ENCODE measurements at regions not wholly inside any gene's neighbourhood (a gene's known extent, or its start where the extent isn't known, plus 50 kb on each side); places are given as distances from the start of the nearest gene placed in this dataset.

- no peak for ATAC-seq
- 73% methylated on average over 21 of the region's 21 CpGs for WGBS (ENCODE audit: insufficient coverage)
- intact Hi-C loops (cut with micrococcal nuclease) = no loop called here
These were observed 258.6 kb upstream of the TCERG1L start for GRCh38 chr10:131569851-131570715.

DNA sequence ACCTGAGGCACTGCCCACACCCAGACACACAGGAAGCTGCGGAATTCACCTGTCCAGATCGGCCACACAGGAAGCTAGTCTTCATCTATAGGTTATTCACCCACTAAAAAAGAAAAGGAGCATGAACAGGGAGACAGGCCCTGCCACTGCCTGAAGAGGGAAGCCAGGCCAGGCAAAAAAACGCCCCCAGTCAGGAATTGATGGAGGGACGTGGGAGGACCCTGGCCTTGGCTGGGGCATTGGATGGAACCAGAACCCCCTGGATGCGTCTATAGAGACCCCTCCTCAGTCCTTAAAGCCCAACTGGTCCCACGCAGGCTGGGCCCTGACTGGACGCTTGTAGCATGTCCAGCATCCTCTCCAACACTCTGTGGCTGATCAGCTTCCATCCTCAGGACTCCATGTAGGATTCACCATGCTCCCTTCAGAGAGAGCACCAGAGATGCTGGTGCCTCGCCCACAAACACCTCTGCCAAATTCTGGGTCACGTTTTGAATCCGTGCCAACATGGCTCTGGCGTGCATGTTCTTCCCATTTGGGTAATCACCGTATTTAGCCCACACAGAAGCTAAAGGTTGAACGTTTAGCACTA, 259.3 kb upstream of the TCERG1L start:
- no peaks in the 10 kb centered on the region for H3K4me1 Mint-ChIP-seq
- ATAC-seq = no peak
- no peaks in the 10 kb centered on the region for H3K36me3 ChIP-seq (ENCODE audit: control insufficient read depth, insufficient read depth, low read length)
- H3K9me3 ChIP-seq (ENCODE audit: control insufficient read depth, insufficient read depth, low read length) = no peaks in the 10 kb centered on the region
- no peaks in the 10 kb centered on the region for H3K4me1 ChIP-seq (ENCODE audit: control insufficient read depth, insufficient read depth, low read length)
- DNase-seq = no peak
- intact Hi-C loops (cut with micrococcal nuclease) = no loop called here
- no peaks in the 10 kb centered on the region for H3K36me3 Mint-ChIP-seq
- H3K9me3 Mint-ChIP-seq = no peaks in the 10 kb centered on the region
- no peak overlapping the region for H3K4me3 Mint-ChIP-seq
- no peak for TF ChIP-seq CTCF (IDR thresholded peaks at IDR 0.05)
- no peak overlapping the region for H3K27ac ChIP-seq (ENCODE audit: low read length)
- H3K4me3 ChIP-seq (ENCODE audit: low read length) = no peak overlapping the region
- 79% methylated on average over 13 of the region's 13 CpGs for WGBS (ENCODE audit: insufficient coverage)
- no peak overlapping the region for H3K27ac Mint-ChIP-seq
- H3K27me3 ChIP-seq (ENCODE audit: control insufficient read depth, insufficient read depth, low read length) = no peaks in the 10 kb centered on the region
- H3K27me3 Mint-ChIP-seq (ENCODE audit: low read depth in 2 of 2) = peaks cover 0 to 3% of the 10 kb centered on the region in 2 donors

More at GRCh38 chr10:131569851-131570715, 258.6 kb upstream of the TCERG1L start:
- H3K9me3 Mint-ChIP-seq = peaks cover 0 to under 1% of the 10 kb centered on the region in 2 donors
- peaks cover under 1% of the 10 kb centered on the region for H3K36me3 Mint-ChIP-seq
- Histone ChIP-seq H3K4me1 (ENCODE audit: control insufficient read depth, insufficient read depth, low read length) (no peaks in the 10 kb centered on the region), H3K36me3 (ENCODE audit: control insufficient read depth, insufficient read depth, low read length) (no peaks in the 10 kb centered on the region), H3K27me3 (ENCODE audit: control insufficient read depth, insufficient read depth, low read length) (no peaks in the 10 kb centered on the region), H3K9me3 (ENCODE audit: control insufficient read depth, insufficient read depth, low read length) (no peaks in the 10 kb centered on the region), H3K4me3 (ENCODE audit: low read length) (no peak overlapping the region), H3K27ac (ENCODE audit: low read length) (no peak overlapping the region)
- H3K27me3 Mint-ChIP-seq (ENCODE audit: low read depth in 2 of 2) = peaks cover under 1 to 3% of the 10 kb centered on the region in 2 donors
- no peak for DNase-seq
- H3K4me1 Mint-ChIP-seq = no peaks in the 10 kb centered on the region
- TF ChIP-seq CTCF (IDR thresholded peaks at IDR 0.05) = no peak
- H3K4me3 Mint-ChIP-seq = no peak overlapping the region
- no peak overlapping the region for H3K27ac Mint-ChIP-seq

DNA sequence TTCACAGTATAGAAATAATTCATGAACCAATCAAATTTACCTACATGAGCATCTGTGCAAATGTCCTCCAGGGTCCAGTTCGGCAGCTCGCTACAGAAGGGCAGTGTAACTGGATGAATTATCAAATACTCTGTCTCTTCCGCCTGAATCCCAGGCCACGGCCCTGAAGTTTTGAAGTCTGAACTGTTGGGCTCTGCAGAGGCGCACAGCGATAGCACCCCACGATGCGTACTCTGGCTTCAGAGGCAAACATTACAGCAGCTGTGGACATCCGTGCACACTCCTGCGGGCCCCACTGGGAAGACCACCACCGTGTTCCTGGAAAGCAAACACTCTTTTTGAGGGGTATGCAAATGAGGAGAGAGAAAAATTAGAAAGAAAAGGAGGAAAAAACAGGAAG, 259.8 kb upstream of the TCERG1L start:
- no peak for TF ChIP-seq CTCF (IDR thresholded peaks at IDR 0.05)
- Histone ChIP-seq H3K9me3 (ENCODE audit: control insufficient read depth, insufficient read depth, low read length) (no peaks in the 10 kb centered on the region), H3K4me1 (ENCODE audit: control insufficient read depth, insufficient read depth, low read length) (no peaks in the 10 kb centered on the region), H3K4me3 (ENCODE audit: low read length) (no peak overlapping the region), H3K36me3 (ENCODE audit: control insufficient read depth, insufficient read depth, low read length) (no peaks in the 10 kb centered on the region), H3K27me3 (ENCODE audit: control insufficient read depth, insufficient read depth, low read length) (no peaks in the 10 kb centered on the region), H3K27ac (ENCODE audit: low read length) (no peak overlapping the region)
- no peaks in the 10 kb centered on the region for H3K9me3 Mint-ChIP-seq
- no peak overlapping the region for H3K4me3 Mint-ChIP-seq
- H3K36me3 Mint-ChIP-seq = no peaks in the 10 kb centered on the region
- 90% methylated on average over 11 of the region's 11 CpGs for WGBS (ENCODE audit: insufficient coverage)
- peaks cover 0 to 3% of the 10 kb centered on the region in 2 donors for H3K27me3 Mint-ChIP-seq (ENCODE audit: low read depth in 2 of 2)
- intact Hi-C loops (cut with micrococcal nuclease) = no loop called here
- DNase-seq (no peak), ATAC-seq (no peak)
- H3K27ac Mint-ChIP-seq = no peak overlapping the region
- H3K4me1 Mint-ChIP-seq = no peaks in the 10 kb centered on the region

Data from natural killer cell (primary cell).